Stomach (tissue), 8 donors: ENCODE measurements at regions not wholly inside any gene's neighbourhood (a gene's known extent, or its start where the extent isn't known, plus 50 kb on each side); places are given as distances from the start of the nearest gene placed in this dataset.
"Not testable (repeated sequence)": the region's sequence is repeated elsewhere in the genome, so short reads cannot be mapped to it uniquely, and the experiment has no call there.

ENCODE experiments used
- DNase-seq, 2 donors: peaks; one replicate each; pipeline versions ENCODE4 v3.0.0 to v3.0.0-alpha.2; 2013 to 2019
- H3K27ac ChIP-seq, 5 donors: fragments of 200-600 bp in 4 of 5; sonication (generic) in 4 of 5; one replicate each; pipeline ENCODE4 v1.5.1; 2013 to 2019; ENCODE audit warnings: mild to moderate bottlenecking in 1 of 5, moderate library complexity in 1 of 5
- H3K27me3 ChIP-seq, 3 donors: fragments of 200-600 bp; sonication (generic); one replicate each; pipeline ENCODE4 v1.5.1; 2017 to 2019; ENCODE audit warnings: mixed run types in 1 of 3
- H3K36me3 ChIP-seq, 4 donors: fragments of 200-600 bp; sonication (generic); 1 replicate in 3 of 4; 2 replicates in 1 of 4; pipeline ENCODE4 v1.5.1; 2016 to 2019
- H3K4me1 ChIP-seq, 4 donors: fragments of 200-600 bp; sonication (generic); one replicate each; pipeline ENCODE4 v1.5.1; 2016 to 2019
- H3K4me3 ChIP-seq, 4 donors: fragments of 200-600 bp; sonication (generic) in 3 of 4; one replicate each; pipeline ENCODE4 v1.5.1; 2016 to 2019; ENCODE audit warnings: mild to moderate bottlenecking in 1 of 4
- H3K9me3 ChIP-seq, 4 donors: fragments of 200-600 bp; sonication (generic); one replicate each; pipeline ENCODE4 v1.5.1; 2016 to 2019
- EP300 ChIP-seq: sonication (generic); formaldehyde crosslinking; IDR thresholded peaks from one replicate; pipeline ENCODE4 v1.6.1; 2017; ENCODE audit warnings: antibody characterized with exemption
- POLR2A ChIP-seq, 4 donors: fragments of 450-650 bp; IDR thresholded peaks; one replicate each; pipeline ENCODE4 v1.6.1; 2016; ENCODE audit warnings: antibody characterized with exemption in 4 of 4, control low read depth in 2 of 4, mild to moderate bottlenecking in 1 of 4, moderate library complexity in 1 of 4
- POLR2AphosphoS5 ChIP-seq, 3 donors: sonication (generic); formaldehyde crosslinking; IDR thresholded peaks; one replicate each; pipeline ENCODE4 v1.6.1; 2016; ENCODE audit warnings: antibody characterized with exemption in 3 of 3
- whole genome bisulfite sequencing, 5 donors: extraction: QIAGEN DNeasy Blood & Tissue Kit in 3 of 5; methylation state at CpG; one replicate each; pipeline versions ENCODE4 v1.1.5 to v1.1.7; 2013 to 2018; 5-methylcytosine and 5-hydroxymethylcytosine counted together
- intact Hi-C: fragments of 100-400 bp; cut with DNase I; formaldehyde crosslinking; loops from one replicate; pipeline ENCODE4 v1.15.1; 2023; ENCODE audit warnings: low total_unique reads
- TF ChIP-seq, protein P1 (sequence below), 7 experiments: fragments of 450-650 bp in 4 of 7; fragments of 200-600 bp in 3 of 7; sonication (generic) in 3 of 7; IDR thresholded peaks; one replicate each; pipeline ENCODE4 v1.5.1; 2016 to 2019; ENCODE audit warnings: antibody characterized with exemption in 7 of 7, control low read depth in 2 of 7, mild to moderate bottlenecking in 1 of 7
- donor health status: healthy with polysubstance abuse.
- donor health status: Bipolar disorder and iron deficiency.
- donor health status: healthy.

DNA sequence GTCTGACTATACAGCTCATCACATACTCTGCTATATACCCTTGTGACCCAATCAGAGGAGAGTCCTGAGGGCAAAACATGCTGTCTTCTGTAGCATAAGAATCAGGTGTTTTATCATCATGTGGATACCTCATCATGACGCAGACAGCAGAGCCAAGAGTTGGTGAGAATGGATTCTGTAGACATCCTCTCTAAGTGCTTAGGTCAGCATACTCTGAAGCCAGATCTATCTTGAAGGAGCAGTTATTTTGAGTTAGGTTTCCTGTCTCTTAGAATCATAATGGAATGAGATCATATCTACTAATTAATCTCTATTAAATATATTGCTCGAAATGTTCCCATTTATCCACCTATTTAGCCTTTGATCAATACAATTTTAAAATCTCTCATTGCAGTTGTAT is 190.2 kb upstream of the KCNH7 start:
- intact Hi-C loops = no loop called here
- Histone ChIP-seq H3K36me3 (no peaks in the 10 kb centered on the region), H3K4me1 (no peaks in the 10 kb centered on the region), H3K27me3 (no peaks in the 10 kb centered on the region), H3K27ac (no peak overlapping the region), H3K9me3 (peaks cover 0 to 12% (median 3%) of the 10 kb centered on the region in 4 donors), H3K4me3 (no peak overlapping the region)
- 79 to 93% (median 83%) methylated on average over 2 of the region's 2 CpGs for WGBS, 5 donors
- no peak for DNase-seq
- no peak for TF ChIP-seq POLR2A (IDR thresholded peaks at IDR 0.05)
- TF ChIP-seq EP300 = no peak
- TF ChIP-seq, protein P1, sequence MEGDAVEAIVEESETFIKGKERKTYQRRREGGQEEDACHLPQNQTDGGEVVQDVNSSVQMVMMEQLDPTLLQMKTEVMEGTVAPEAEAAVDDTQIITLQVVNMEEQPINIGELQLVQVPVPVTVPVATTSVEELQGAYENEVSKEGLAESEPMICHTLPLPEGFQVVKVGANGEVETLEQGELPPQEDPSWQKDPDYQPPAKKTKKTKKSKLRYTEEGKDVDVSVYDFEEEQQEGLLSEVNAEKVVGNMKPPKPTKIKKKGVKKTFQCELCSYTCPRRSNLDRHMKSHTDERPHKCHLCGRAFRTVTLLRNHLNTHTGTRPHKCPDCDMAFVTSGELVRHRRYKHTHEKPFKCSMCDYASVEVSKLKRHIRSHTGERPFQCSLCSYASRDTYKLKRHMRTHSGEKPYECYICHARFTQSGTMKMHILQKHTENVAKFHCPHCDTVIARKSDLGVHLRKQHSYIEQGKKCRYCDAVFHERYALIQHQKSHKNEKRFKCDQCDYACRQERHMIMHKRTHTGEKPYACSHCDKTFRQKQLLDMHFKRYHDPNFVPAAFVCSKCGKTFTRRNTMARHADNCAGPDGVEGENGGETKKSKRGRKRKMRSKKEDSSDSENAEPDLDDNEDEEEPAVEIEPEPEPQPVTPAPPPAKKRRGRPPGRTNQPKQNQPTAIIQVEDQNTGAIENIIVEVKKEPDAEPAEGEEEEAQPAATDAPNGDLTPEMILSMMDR (IDR thresholded peaks at IDR 0.05) = no peak
- TF ChIP-seq POLR2AphosphoS5 (IDR thresholded peaks at IDR 0.05) = no peak

DNA sequence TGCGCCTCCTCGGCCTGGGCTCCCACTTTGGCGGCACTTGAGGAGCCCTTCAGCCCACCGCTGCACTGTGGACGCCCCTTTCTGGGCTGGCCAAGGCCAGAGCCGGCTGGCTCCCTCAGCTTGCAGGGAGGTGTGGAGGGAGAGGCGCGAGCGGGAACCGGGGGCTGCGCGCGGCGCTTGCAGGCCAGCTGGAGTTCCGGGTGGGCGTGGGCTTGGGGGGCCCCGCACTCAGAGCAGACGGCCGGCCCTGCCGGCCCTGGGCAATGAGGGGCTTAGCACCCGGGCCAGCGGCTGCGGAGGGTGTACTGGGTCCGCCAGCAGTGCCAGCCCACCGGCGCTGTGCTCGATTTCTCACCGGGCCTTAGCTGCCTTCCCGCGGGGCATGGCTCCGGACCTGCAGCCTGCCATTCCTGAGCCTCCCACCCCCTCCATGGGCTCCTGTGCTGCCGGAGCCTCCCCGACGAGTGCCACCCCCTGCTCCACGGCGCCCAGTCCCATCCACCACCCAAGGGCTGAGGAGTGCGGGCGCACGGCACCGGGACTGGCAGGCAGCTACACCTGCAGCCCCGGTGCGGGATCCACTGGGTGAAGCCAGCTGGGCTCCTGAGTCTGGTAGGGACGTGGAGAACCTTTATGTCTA is 187.7 kb upstream of the KCNH7 start:
- H3K27me3 ChIP-seq, H3K4me1 ChIP-seq, H3K36me3 ChIP-seq, H3K27ac ChIP-seq, H3K4me3 ChIP-seq, intact Hi-C loops, DNase-seq: not testable (repeated sequence)
- WGBS, 5 donors = 59 to 84% (median 71%) methylated on average over 18 to 40 of the region's 43 CpGs
- peaks cover 0 to 12% (median 3%) of the 10 kb centered on the region in 4 donors for H3K9me3 ChIP-seq

DNA sequence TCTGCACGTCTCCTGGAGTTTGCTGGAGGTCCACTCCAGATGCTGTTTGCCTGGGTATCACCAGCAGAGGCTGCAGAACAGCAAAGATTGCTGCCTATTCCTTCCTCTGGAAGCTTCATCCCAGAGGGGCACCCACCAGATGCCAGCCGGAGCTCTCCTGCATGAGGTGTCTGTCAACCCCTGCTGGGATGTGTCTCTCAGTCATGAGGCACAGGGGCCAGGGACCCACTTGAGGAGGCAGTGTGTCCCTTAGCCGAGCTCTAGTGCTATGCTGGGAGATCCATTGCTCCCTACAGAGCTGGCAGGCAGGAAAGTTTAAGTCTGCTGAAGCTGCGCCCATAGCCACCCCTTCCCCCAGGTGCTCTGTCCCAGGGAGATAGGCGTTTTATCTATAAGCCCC is 178.3 kb upstream of the KCNH7 start:
- H3K4me3 ChIP-seq, H3K36me3 ChIP-seq, DNase-seq, H3K27me3 ChIP-seq, H3K27ac ChIP-seq, H3K4me1 ChIP-seq, intact Hi-C loops: not testable (repeated sequence)
- H3K9me3 ChIP-seq = peaks cover 0 to 29% (median 9%) of the 10 kb centered on the region in 4 donors
- 47 to 73% (median 59%) methylated on average over 3 to 5 of the region's 5 CpGs for WGBS, 5 donors

DNA sequence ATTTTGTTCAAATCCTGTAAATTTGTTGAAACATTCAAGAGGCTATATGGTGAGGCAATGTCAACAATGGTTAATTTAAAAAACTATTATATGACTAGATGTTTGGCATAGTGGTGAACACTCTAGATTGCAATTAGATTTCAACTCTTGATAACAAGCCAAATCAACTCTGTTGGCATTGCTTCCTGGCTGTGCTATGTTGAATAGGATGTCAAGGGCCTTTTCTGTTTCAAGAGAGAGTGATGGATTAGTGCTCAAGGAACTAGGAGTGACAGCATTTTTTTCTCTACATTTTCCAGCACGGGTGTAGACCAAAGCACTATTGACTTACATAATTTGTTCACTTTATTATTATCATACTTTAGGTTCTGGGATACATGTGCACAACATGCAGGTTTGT is 172.4 kb upstream of the KCNH7 start:
- H3K27me3 ChIP-seq = no peaks in the 10 kb centered on the region
- H3K4me1 ChIP-seq = no peaks in the 10 kb centered on the region
- H3K9me3 ChIP-seq = peaks cover 0 to 27% (median 9%) of the 10 kb centered on the region in 4 donors
- no peak overlapping the region for H3K27ac ChIP-seq
- H3K36me3 ChIP-seq = no peaks in the 10 kb centered on the region
- TF ChIP-seq POLR2A (IDR thresholded peaks at IDR 0.05) = no peak
- no peak for TF ChIP-seq EP300
- TF ChIP-seq, protein P1 (IDR thresholded peaks at IDR 0.05) = no peak
- TF ChIP-seq POLR2AphosphoS5 (IDR thresholded peaks at IDR 0.05) = no peak
- no peak for DNase-seq
- intact Hi-C loops = no loop called here
- H3K4me3 ChIP-seq = no peak overlapping the region
- WGBS, 5 donors = 37 to 53% (median 52%) methylated on average over 1 of the region's 1 CpG

DNA sequence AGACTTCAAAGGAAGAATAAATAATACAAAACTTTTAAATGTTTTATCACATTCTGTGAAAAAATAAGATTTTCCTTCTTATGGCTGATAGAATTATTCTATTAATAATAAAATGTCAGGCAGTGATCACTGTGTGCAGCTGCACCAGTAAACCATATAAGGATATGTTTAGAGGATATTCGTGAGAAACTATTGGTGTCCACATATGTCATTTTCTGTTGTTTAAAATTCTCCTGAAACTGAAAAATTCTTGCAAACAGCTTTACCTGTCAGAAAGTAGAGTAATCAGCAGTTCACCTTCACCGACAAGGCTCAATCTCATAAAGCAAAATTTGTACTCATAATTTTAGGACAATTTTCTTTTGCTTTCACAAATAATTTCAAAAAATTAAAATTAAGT is 170.1 kb upstream of the KCNH7 start:
- Histone ChIP-seq H3K9me3 (peaks cover 0 to 9% (median 2%) of the 10 kb centered on the region in 4 donors), H3K4me1 (no peaks in the 10 kb centered on the region), H3K27ac (no peak overlapping the region), H3K36me3 (no peaks in the 10 kb centered on the region), H3K4me3 (no peak overlapping the region), H3K27me3 (no peaks in the 10 kb centered on the region)
- no peak for DNase-seq
- no peak for TF ChIP-seq POLR2A (IDR thresholded peaks at IDR 0.05)
- TF ChIP-seq EP300 = no peak
- no peak for TF ChIP-seq POLR2AphosphoS5 (IDR thresholded peaks at IDR 0.05)
- TF ChIP-seq, protein P1 (IDR thresholded peaks at IDR 0.05) = no peak
- 73 to 88% (median 81%) methylated on average over 2 of the region's 2 CpGs for WGBS, 5 donors
- intact Hi-C loops = no loop called here
